Caco-2 (cell line): ENCODE measurements at regions not wholly inside any gene's neighbourhood (a gene's known extent, or its start where the extent isn't known, plus 50 kb on each side); places are given as distances from the start of the nearest gene placed in this dataset.

Experiments
- BruUV-seq: library from RNA; stranded (reverse); fragments of 400-500 nt; replicated peaks from 2 replicates; lab custom pipeline; 2021; lab: Mats Ljungman, UMichigan
- CTCF ChIA-PET: fragments of 300-600 bp; sonication (Branson Sonifier 250); formaldehyde crosslinking; loops from one replicate; lab custom pipeline; 2022; ENCODE audit warnings: antibody characterized with exemption; lab: Charles Lee
- POLR2A ChIA-PET: fragments of 300-600 bp; sonication (Branson Sonifier 250); formaldehyde crosslinking; loops from one replicate; lab custom pipeline; 2022; ENCODE audit warnings: antibody characterized with exemption; lab: Charles Lee
- DNase-seq, 2 experiments: peaks; one replicate each; pipeline versions ENCODE4 v3.0.0 to v3.0.0-alpha.2; 2020 to 2022
- H3K27me3 ChIP-seq: replicated peaks from 2 replicates; pipeline ENCODE4 v1.6.0; 2011; ENCODE audit warnings: low read length; ENCODE audit not compliant: control insufficient read depth, insufficient read depth
- H3K36me3 ChIP-seq: 2 replicates; pipeline ENCODE4 v1.5.1; 2011; ENCODE audit warnings: low read length; ENCODE audit not compliant: control insufficient read depth, insufficient read depth
- H3K4me1 ChIP-seq: fragments of 250-450 bp; sonication (Bioruptor Pico); 2 replicates; pipeline ENCODE4 v1.5.1; 2020; ENCODE audit warnings: mild to moderate bottlenecking
- H3K4me3 ChIP-seq: 2 replicates; pipeline ENCODE4 v1.5.1; 2011; ENCODE audit warnings: low read depth, mild to moderate bottlenecking, control low read depth, low read length
- H3K9me3 ChIP-seq: fragments of 250-450 bp; sonication (Bioruptor Pico); 2 replicates; pipeline ENCODE4 v1.5.1; 2020; ENCODE audit warnings: mild to moderate bottlenecking, moderate library complexity
- H3K27ac Mint-ChIP-seq: one replicate; pipeline ENCODE4 v1.8.0; 2022; ENCODE audit warnings: mixed read lengths; ENCODE audit not compliant: unreplicated experiment
- H3K27me3 Mint-ChIP-seq: one replicate; pipeline ENCODE4 v1.8.0; 2022; ENCODE audit warnings: mixed read lengths; ENCODE audit not compliant: insufficient read depth, unreplicated experiment
- H3K36me3 Mint-ChIP-seq: one replicate; pipeline ENCODE4 v1.8.0; 2022; ENCODE audit warnings: mild to moderate bottlenecking, mixed read lengths; ENCODE audit not compliant: insufficient read depth, unreplicated experiment
- H3K4me1 Mint-ChIP-seq: one replicate; pipeline ENCODE4 v1.8.0; 2022; ENCODE audit warnings: low read depth, mixed read lengths; ENCODE audit not compliant: unreplicated experiment
- H3K4me3 Mint-ChIP-seq: one replicate; pipeline ENCODE4 v1.8.0; 2022; ENCODE audit warnings: mild to moderate bottlenecking, moderate library complexity, mixed read lengths; ENCODE audit not compliant: unreplicated experiment
- H3K9me3 Mint-ChIP-seq: one replicate; pipeline ENCODE4 v1.8.0; 2022; ENCODE audit warnings: mixed read lengths; ENCODE audit not compliant: unreplicated experiment
- intact Hi-C: fragments of 100-400 bp; cut with micrococcal nuclease; formaldehyde crosslinking; loops from one replicate; pipeline ENCODE4 v1.10.0; 2022; ENCODE audit not compliant: unreplicated experiment
- TF ChIP-seq, protein P1 (sequence below), 2 experiments: fragments of 200-600 bp in 1 of 2; IDR thresholded peaks; 1 replicate in 1 of 2; 2 replicates in 1 of 2; pipeline versions ENCODE4 v1.5.1 to v1.8.0; 2011 to 2022; ENCODE audit warnings: antibody characterized with exemption in 1 of 2, control low read depth in 1 of 2, inconsistent platforms in 1 of 2, low read depth in 1 of 2, low read length in 1 of 2, mild to moderate bottlenecking in 1 of 2, moderate library complexity in 1 of 2; ENCODE audit not compliant: insufficient read depth in 1 of 2, severe bottlenecking in 1 of 2, unreplicated experiment in 1 of 2

DNA sequence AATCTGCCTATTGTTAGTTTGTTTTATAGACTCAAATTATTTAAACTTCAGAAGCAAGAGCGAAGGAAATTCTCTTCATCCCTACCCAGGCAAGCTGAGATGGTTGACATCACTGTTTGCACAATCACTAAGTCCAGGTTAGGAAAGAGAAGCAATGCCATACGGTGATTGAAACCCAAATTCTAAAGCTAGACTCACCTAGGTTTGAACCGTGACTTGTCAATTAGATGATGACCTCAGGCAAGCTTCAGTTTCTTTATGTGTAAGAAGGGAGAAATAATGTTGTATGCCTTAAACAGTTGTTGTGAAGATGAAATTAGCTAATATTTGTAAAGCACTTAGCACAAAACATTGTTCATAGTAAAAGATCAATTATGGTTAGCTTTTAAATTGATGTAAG lies 96.5 kb upstream of the ANKRD55 start:
- peak overlapping the region; percentile 75 for H3K27ac Mint-ChIP-seq
- DNase-seq = no peak
- POLR2A ChIA-PET = no interaction called here

DNA sequence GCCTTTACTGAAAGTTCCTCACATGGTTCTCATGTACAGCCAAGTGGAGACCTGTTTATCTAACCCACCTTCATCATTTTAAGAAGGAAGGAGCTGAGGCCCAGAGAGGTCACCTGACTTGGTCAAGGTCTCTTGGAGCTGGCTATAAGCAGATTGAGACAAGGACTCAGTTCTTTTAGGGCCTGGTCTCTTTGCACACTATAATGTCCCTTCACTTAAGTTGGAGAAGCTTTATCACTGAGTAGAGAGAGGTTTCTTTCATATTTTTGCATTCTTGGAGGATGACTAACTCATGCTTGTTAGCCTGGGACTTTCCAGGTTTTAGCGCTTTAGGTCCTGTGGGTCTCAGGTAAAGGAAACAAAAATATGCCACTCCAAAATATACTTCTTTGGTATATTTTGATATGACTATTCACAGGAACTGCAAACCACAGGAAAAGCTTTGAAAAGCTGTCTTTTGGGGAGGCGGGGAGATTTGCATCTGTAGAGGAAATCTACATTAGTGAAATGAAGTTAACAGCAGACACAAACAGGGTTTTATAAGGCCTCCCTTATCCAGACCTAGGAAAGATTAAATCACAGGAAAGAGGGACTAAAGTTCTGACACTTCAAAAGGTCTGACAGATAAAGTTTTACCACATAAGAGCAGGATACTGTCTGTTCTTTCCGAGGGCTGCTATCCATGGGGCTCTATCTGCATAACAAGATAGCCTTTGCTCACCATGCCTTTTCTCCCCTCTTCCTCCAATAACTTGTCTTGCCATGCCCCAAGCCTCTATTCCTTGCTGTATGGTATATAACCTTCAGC lies 95.8 kb upstream of the ANKRD55 start:
- Histone ChIP-seq H3K4me1 (peaks cover 64% of the 10 kb centered on the region), H3K9me3 (peaks cover 9% of the 10 kb centered on the region), H3K27me3 (no peaks in the 10 kb centered on the region), H3K36me3 (no peaks in the 10 kb centered on the region), H3K4me3 (no peak overlapping the region)
- intact Hi-C loops = loop anchor here (2.0 kb wide), 1 partner anchor 28 kb away; no protein-coding TSS in a partner anchor
- BruUV-seq = no TSS peak
- peaks cover 8% of the 10 kb centered on the region for H3K36me3 Mint-ChIP-seq
- no peak overlapping the region for H3K4me3 Mint-ChIP-seq
- peak overlapping the region; percentile 75 for H3K27ac Mint-ChIP-seq
- POLR2A ChIA-PET = interaction anchor here (1.0 to 1.3 kb wide), 2 partner anchors 8 to 28 kb away, joined by 3 read pairs; no protein-coding TSS in a partner anchor
- H3K4me1 Mint-ChIP-seq = peaks cover 50% of the 10 kb centered on the region
- TF ChIP-seq, protein P1, sequence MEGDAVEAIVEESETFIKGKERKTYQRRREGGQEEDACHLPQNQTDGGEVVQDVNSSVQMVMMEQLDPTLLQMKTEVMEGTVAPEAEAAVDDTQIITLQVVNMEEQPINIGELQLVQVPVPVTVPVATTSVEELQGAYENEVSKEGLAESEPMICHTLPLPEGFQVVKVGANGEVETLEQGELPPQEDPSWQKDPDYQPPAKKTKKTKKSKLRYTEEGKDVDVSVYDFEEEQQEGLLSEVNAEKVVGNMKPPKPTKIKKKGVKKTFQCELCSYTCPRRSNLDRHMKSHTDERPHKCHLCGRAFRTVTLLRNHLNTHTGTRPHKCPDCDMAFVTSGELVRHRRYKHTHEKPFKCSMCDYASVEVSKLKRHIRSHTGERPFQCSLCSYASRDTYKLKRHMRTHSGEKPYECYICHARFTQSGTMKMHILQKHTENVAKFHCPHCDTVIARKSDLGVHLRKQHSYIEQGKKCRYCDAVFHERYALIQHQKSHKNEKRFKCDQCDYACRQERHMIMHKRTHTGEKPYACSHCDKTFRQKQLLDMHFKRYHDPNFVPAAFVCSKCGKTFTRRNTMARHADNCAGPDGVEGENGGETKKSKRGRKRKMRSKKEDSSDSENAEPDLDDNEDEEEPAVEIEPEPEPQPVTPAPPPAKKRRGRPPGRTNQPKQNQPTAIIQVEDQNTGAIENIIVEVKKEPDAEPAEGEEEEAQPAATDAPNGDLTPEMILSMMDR (IDR thresholded peaks at IDR 0.05; ENCODE audit: insufficient read depth in 1 of 2, low read depth in 1 of 2, low read length in 1 of 2, severe bottlenecking in 1 of 2, unreplicated experiment in 1 of 2) = no peak
- peaks cover 18% of the 10 kb centered on the region for H3K9me3 Mint-ChIP-seq
- peak; percentile 26 to 57 for DNase-seq
- CTCF ChIA-PET = no interaction called here
- no peaks in the 10 kb centered on the region for H3K27me3 Mint-ChIP-seq

More for the DNA sequence above, 96.5 kb upstream of the ANKRD55 start:
- H3K4me3 ChIP-seq = no peak overlapping the region
- intact Hi-C loops = loop anchor here (2.0 kb wide), 1 partner anchor 27 kb away; no protein-coding TSS in a partner anchor
- H3K36me3 ChIP-seq = no peaks in the 10 kb centered on the region
- CTCF ChIA-PET = no interaction called here
- Mint-ChIP-seq H3K27me3 (no peaks in the 10 kb centered on the region), H3K4me1 (peaks cover 50% of the 10 kb centered on the region), H3K36me3 (peaks cover 10% of the 10 kb centered on the region), H3K4me3 (no peak overlapping the region), H3K9me3 (peaks cover 18% of the 10 kb centered on the region)
- H3K27me3 ChIP-seq = no peaks in the 10 kb centered on the region
- peaks cover 16% of the 10 kb centered on the region for H3K9me3 ChIP-seq
- no TSS peak for BruUV-seq
- TF ChIP-seq, protein P1 (IDR thresholded peaks at IDR 0.05; ENCODE audit: insufficient read depth in 1 of 2, low read depth in 1 of 2, low read length in 1 of 2, severe bottlenecking in 1 of 2, unreplicated experiment in 1 of 2) = no peak
- peaks cover 64% of the 10 kb centered on the region for H3K4me1 ChIP-seq

DNA sequence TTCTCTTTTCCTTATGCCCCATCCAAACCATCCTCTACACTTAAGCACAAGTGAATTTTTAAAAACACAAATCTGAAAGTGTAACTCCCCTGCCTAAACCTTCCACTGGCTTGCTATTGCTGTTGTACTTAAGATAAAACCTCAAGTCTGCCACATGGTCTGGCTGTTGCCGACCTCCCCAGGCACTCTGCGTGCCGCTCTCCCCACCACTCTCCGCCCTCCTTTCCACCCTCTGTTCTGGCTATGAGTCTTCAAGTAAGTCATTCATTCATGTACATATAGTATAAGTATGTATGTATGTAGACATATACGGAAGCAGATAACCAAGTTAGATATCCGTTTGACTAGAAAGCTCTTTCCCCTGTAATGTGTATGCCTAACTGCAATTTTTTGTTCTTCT lies 94.7 kb upstream of the ANKRD55 start:
- peaks cover 50% of the 10 kb centered on the region for H3K4me1 Mint-ChIP-seq
- H3K4me1 ChIP-seq = peaks cover 64% of the 10 kb centered on the region
- no peaks in the 10 kb centered on the region for H3K36me3 ChIP-seq
- H3K27ac Mint-ChIP-seq = peak overlapping the region; percentile 75
- H3K27me3 ChIP-seq = no peaks in the 10 kb centered on the region
- no peaks in the 10 kb centered on the region for H3K27me3 Mint-ChIP-seq
- no peak overlapping the region for H3K4me3 ChIP-seq
- TF ChIP-seq, protein P1 (IDR thresholded peaks at IDR 0.05; ENCODE audit: insufficient read depth in 1 of 2, low read depth in 1 of 2, low read length in 1 of 2, severe bottlenecking in 1 of 2, unreplicated experiment in 1 of 2) = no peak
- DNase-seq = no peak
- ChIA-PET POLR2A (interaction anchor here (1.3 kb wide), 1 partner anchor 9 kb away, joined by 3 read pairs; no protein-coding TSS in a partner anchor), CTCF (no interaction called here)
- peaks cover 18% of the 10 kb centered on the region for H3K9me3 Mint-ChIP-seq
- no TSS peak for BruUV-seq
- H3K9me3 ChIP-seq = no peaks in the 10 kb centered on the region; the same call in 1 of the 2 replicates
- H3K36me3 Mint-ChIP-seq = peaks cover 6% of the 10 kb centered on the region
- intact Hi-C loops = loop anchor here (2.0 kb wide), 1 partner anchor 29 kb away; no protein-coding TSS in a partner anchor
- no peak overlapping the region for H3K4me3 Mint-ChIP-seq
